ENCODE measurements at regions not wholly inside any gene's neighbourhood (a gene's known extent, or its start where the extent isn't known, plus 50 kb on each side); places are given as distances from the start of the nearest gene placed in this dataset.

- TF ChIP-seq CTCF (optimal IDR thresholded peaks at IDR 0.05 in 1 of 3, IDR thresholded peaks at IDR 0.05 in 1 of 3, conservative IDR thresholded peaks at IDR 0.05 in 1 of 3; ENCODE audit: extremely low read depth in 1 of 3, insufficient read depth in 2 of 3, low read length in 3 of 3) (no peak), EZH2 (IDR thresholded peaks at IDR 0.05; ENCODE audit: low read length) (no peak)
Measured at GRCh38 chr4:112082954-112083586, 62.2 kb upstream of the FAM241A start.

All from keratinocyte (primary cell).